HEK293T (cell line): ENCODE measurements at regions not wholly inside any gene's neighbourhood (a gene's known extent, or its start where the extent isn't known, plus 50 kb on each side); places are given as distances from the start of the nearest gene placed in this dataset.

ENCODE experiments used
- ARNT ChIP-seq: fragments of 450-650 bp; IDR thresholded peaks from 2 replicates; pipeline ENCODE4 v1.6.1; 2017; ENCODE audit warnings: mild to moderate bottlenecking
- BHLHE40 ChIP-seq: fragments of 450-650 bp; IDR thresholded peaks from 2 replicates; pipeline ENCODE4 v1.6.1; 2016; ENCODE audit warnings: mild to moderate bottlenecking, moderate library complexity, borderline replicate concordance
- CTBP1 ChIP-seq: fragments of 450-650 bp; IDR thresholded peaks from 2 replicates; pipeline ENCODE4 v1.6.1; 2016; ENCODE audit warnings: borderline replicate concordance
- FOXA1 ChIP-seq: fragments of 450-650 bp; IDR thresholded peaks from 2 replicates; pipeline ENCODE4 v1.6.1; 2016; ENCODE audit warnings: mild to moderate bottlenecking
- FOXM1 ChIP-seq: fragments of 450-650 bp; IDR thresholded peaks from 2 replicates; pipeline ENCODE4 v1.6.1; 2017; ENCODE audit warnings: mild to moderate bottlenecking, borderline replicate concordance
- HDGF ChIP-seq: fragments of 450-650 bp; IDR thresholded peaks from 2 replicates; pipeline ENCODE4 v1.6.1; 2017; ENCODE audit warnings: antibody characterized with exemption, borderline replicate concordance
- L3MBTL2 ChIP-seq: fragments of 450-650 bp; conservative IDR thresholded peaks from 2 replicates; pipeline ENCODE4 v1.6.1; 2016; ENCODE audit warnings: mild to moderate bottlenecking
- LEF1 ChIP-seq: fragments of 450-650 bp; IDR thresholded peaks from 2 replicates; pipeline ENCODE4 v1.6.1; 2017; ENCODE audit warnings: mild to moderate bottlenecking, borderline replicate concordance
- NFRKB ChIP-seq: fragments of 450-650 bp; IDR thresholded peaks from 2 replicates; pipeline ENCODE4 v1.6.1; 2016; ENCODE audit warnings: mild to moderate bottlenecking, moderate library complexity
- SP1 ChIP-seq: fragments of 450-650 bp; IDR thresholded peaks from 2 replicates; pipeline ENCODE4 v1.6.1; 2017
- TARDBP ChIP-seq: fragments of 450-650 bp; IDR thresholded peaks from 2 replicates; pipeline ENCODE4 v1.6.1; 2016

- no peak for TF ChIP-seq TARDBP
- TF ChIP-seq NFRKB = no peak
- TF ChIP-seq HDGF = no peak
- TF ChIP-seq CTBP1 = no peak
- TF ChIP-seq ARNT = no peak
- TF ChIP-seq LEF1 = no peak
- TF ChIP-seq SP1 = no peak
- TF ChIP-seq BHLHE40 = no peak
- no peak for TF ChIP-seq L3MBTL2
- no peak for TF ChIP-seq FOXA1
- no peak for TF ChIP-seq FOXM1
These were observed 143.1 kb downstream of the CMPK2 start for GRCh38 chr2:6722574-6722973.
